ENCODE measurements at regions not wholly inside any gene's neighbourhood (a gene's known extent, or its start where the extent isn't known, plus 50 kb on each side); places are given as distances from the start of the nearest gene placed in this dataset.

DNA sequence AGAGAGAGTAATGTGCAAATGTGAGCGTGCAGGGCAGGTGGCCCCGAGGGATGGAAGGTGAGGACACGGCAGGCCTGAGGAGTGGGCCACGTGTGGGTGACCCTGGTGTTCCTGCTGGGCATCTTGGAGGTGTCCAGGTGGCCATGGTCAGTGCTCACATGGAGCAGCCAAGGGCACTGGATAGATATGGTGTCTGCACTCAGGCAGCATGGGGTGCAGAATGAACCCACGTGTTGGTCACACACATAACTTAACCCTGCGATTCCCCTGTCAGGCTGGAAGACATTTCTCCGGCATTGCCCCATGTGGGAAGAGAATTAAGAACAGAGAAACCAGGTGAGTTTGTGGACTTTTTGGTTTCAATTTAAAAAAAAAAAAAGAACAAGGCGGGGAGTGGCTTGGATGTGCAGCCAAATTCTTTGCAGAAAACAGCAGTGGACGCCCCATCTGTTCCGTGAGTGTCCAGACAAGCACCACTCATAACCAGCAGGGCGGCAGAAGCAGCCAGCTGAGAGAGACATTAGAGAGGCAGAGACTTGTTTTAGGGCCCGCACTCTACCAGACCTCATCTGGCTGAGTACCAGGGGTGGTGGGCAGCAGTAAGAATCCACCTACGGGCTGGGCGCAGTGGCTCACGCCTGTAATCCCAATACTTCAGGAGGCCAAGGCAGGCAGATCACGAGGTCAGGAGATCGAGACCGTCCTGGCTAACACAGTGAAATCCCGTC is 249.8 kb downstream of the ACKR3 start:
- Histone ChIP-seq H3K9me3 (ENCODE audit: control insufficient read depth in 1 of 2, insufficient read depth in 1 of 2, low read length in 2 of 2) (peaks cover 0 to 9% of the 10 kb centered on the region in 2 experiments), H3K36me3 (ENCODE audit: insufficient read depth, low read length) (no peaks in the 10 kb centered on the region), H3K4me1 (ENCODE audit: insufficient read depth, low read length) (no peaks in the 10 kb centered on the region), H3K27ac (ENCODE audit: low read depth in 1 of 2, low read length in 2 of 2) (no peak overlapping the region), H3K27me3 (ENCODE audit: control insufficient read depth in 1 of 2, insufficient read depth in 2 of 2, low read length in 2 of 2) (peaks cover 0 to 3% of the 10 kb centered on the region in 2 experiments), H3K4me3 (ENCODE audit: low read length) (no peak overlapping the region)
- Mint-ChIP-seq H3K4me1 (ENCODE audit: low read depth) (no peaks in the 10 kb centered on the region), H3K27ac (no peak overlapping the region), H3K4me3 (no peak overlapping the region), H3K36me3 (ENCODE audit: low read depth) (no peaks in the 10 kb centered on the region), H3K9me3 (no peaks in the 10 kb centered on the region), H3K27me3 (no peaks in the 10 kb centered on the region)
- TF ChIP-seq, protein P1, sequence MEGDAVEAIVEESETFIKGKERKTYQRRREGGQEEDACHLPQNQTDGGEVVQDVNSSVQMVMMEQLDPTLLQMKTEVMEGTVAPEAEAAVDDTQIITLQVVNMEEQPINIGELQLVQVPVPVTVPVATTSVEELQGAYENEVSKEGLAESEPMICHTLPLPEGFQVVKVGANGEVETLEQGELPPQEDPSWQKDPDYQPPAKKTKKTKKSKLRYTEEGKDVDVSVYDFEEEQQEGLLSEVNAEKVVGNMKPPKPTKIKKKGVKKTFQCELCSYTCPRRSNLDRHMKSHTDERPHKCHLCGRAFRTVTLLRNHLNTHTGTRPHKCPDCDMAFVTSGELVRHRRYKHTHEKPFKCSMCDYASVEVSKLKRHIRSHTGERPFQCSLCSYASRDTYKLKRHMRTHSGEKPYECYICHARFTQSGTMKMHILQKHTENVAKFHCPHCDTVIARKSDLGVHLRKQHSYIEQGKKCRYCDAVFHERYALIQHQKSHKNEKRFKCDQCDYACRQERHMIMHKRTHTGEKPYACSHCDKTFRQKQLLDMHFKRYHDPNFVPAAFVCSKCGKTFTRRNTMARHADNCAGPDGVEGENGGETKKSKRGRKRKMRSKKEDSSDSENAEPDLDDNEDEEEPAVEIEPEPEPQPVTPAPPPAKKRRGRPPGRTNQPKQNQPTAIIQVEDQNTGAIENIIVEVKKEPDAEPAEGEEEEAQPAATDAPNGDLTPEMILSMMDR (IDR thresholded peaks at IDR 0.05), result no peak
- no peak for DNase-seq
- intact Hi-C loops (cut with DNase I, micrococcal nuclease), result no loop called here
- POLR2A ChIA-PET, result no interaction called here
- CTCF ChIA-PET, result no interaction called here
- ATAC-seq (ENCODE audit: poor library complexity), result no peak

DNA sequence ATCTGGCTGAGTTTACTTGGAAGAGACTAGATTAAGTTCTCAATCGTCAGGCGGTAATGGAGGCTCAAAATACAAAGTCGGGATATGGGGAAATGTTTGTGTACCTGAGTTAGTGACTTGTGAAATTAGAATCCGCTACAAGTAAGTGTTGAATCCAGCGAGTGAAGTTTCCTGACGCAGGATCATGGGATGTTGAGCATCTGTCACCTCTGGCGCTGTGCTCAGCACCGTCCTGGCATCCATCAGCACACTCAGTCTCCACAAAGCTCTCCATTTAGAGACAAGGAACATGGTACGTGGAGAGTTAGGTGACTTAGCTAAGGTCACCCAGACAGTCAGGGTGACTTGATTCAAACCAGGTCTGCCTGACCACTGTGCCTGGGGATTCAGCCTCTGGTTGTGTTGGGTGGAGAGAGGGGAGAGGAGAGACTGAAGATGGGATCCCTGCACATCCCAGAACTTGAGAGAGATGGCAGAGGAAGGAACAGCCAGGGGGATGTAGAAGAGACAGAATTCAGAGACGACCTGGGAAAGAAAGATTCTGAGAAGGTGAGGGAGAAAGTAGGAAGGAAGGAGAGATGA is 251.2 kb downstream of the ACKR3 start:
- intact Hi-C loops (cut with DNase I, micrococcal nuclease), result no loop called here
- TF ChIP-seq, protein P1 (IDR thresholded peaks at IDR 0.05), result no peak
- no peaks in the 10 kb centered on the region for H3K36me3 Mint-ChIP-seq (ENCODE audit: low read depth)
- no peak for DNase-seq
- no peak overlapping the region for H3K27ac ChIP-seq (ENCODE audit: low read depth in 1 of 2, low read length in 2 of 2)
- ATAC-seq (ENCODE audit: poor library complexity), result no peak
- H3K27me3 Mint-ChIP-seq, result no peaks in the 10 kb centered on the region
- H3K4me3 Mint-ChIP-seq, result no peak overlapping the region
- H3K27me3 ChIP-seq (ENCODE audit: control insufficient read depth in 1 of 2, insufficient read depth in 2 of 2, low read length in 2 of 2), result peaks cover 0 to 3% of the 10 kb centered on the region in 2 experiments
- H3K9me3 ChIP-seq (ENCODE audit: control insufficient read depth in 1 of 2, insufficient read depth in 1 of 2, low read length in 2 of 2), result peaks cover 0 to 9% of the 10 kb centered on the region in 2 experiments
- H3K9me3 Mint-ChIP-seq, result no peaks in the 10 kb centered on the region
- no peak overlapping the region for H3K4me3 ChIP-seq (ENCODE audit: low read length)
- ChIA-PET POLR2A (no interaction called here), CTCF (no interaction called here)
- no peaks in the 10 kb centered on the region for H3K4me1 ChIP-seq (ENCODE audit: insufficient read depth, low read length)
- H3K4me1 Mint-ChIP-seq (ENCODE audit: low read depth), result no peaks in the 10 kb centered on the region
- no peaks in the 10 kb centered on the region for H3K36me3 ChIP-seq (ENCODE audit: insufficient read depth, low read length)
- no peak overlapping the region for H3K27ac Mint-ChIP-seq

DNA sequence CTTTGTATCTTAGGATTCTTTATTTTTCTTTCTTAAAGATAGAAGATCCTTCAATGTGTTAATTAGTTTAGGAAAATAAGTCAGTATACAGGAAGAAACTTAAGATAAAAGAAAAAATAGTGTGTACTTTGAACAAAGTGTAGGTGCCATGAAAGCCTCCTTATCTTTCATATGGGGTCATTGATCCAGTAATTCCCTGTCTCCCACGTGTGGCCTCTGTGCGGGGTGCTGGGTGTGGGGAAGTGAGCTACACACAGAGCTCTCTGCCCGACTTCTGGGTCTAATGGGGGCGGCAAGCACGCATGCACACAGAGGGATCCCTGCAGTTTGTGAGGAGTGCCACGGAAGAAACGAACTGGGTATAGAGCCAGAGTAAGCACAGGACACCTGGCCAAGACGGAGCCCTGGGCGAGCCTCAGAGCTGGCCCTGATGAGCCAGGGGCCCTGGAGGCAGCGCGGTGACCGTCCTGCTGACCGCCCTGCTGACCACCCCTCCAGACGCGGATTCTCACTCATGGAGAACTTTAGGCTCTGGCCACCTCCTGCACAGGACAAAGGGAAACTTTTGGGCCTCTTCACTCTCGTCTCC is 253.5 kb downstream of the ACKR3 start:
- Mint-ChIP-seq H3K36me3 (ENCODE audit: low read depth) (no peaks in the 10 kb centered on the region), H3K9me3 (no peaks in the 10 kb centered on the region), H3K4me1 (ENCODE audit: low read depth) (no peaks in the 10 kb centered on the region), H3K27me3 (no peaks in the 10 kb centered on the region), H3K4me3 (no peak overlapping the region), H3K27ac (no peak overlapping the region)
- TF ChIP-seq, protein P1 (IDR thresholded peaks at IDR 0.05), result no peak
- intact Hi-C loops (cut with DNase I, micrococcal nuclease), result no loop called here
- no peak overlapping the region for H3K4me3 ChIP-seq (ENCODE audit: low read length)
- H3K27ac ChIP-seq (ENCODE audit: low read depth in 1 of 2, low read length in 2 of 2), result no peak overlapping the region
- H3K36me3 ChIP-seq (ENCODE audit: insufficient read depth, low read length), result no peaks in the 10 kb centered on the region
- peaks cover 0 to 4% of the 10 kb centered on the region in 2 experiments for H3K9me3 ChIP-seq (ENCODE audit: control insufficient read depth in 1 of 2, insufficient read depth in 1 of 2, low read length in 2 of 2)
- ChIA-PET POLR2A (no interaction called here), CTCF (no interaction called here)
- ATAC-seq (ENCODE audit: poor library complexity), result no peak
- DNase-seq, result no peak
- H3K4me1 ChIP-seq (ENCODE audit: insufficient read depth, low read length), result no peaks in the 10 kb centered on the region
- no peaks in the 10 kb centered on the region for H3K27me3 ChIP-seq (ENCODE audit: control insufficient read depth in 1 of 2, insufficient read depth in 2 of 2, low read length in 2 of 2)

Data from CD4-positive, alpha-beta T cell (primary cell).